ENCODE measurements at regions not wholly inside any gene's neighbourhood (a gene's known extent, or its start where the extent isn't known, plus 50 kb on each side); places are given as distances from the start of the nearest gene placed in this dataset.

DNA sequence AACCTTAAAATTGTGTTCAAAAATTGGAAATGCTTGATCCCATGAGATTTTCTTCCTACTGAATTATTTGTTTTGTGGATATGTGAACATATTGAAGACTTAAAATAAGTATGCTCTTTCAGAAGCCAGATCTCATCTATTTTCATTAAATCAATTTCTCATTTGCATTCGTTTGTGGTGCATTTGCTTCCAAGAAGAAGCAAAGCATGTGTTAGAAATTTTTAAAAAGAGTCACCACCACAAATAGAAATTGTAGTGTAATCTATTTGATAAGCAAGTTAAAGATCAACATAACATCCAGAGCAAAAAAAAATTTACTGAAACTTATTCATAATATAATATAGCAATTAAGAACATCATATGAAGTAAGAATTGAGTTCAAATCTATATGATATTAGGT lies 300.9 kb upstream of the SYT4 start:
- DNase-seq: no peak

GRCh38 chr18:43578706-43579105 lies 301.4 kb upstream of the SYT4 start:
- no peak for DNase-seq

GRCh38 chr18:43581936-43582519 lies 304.7 kb upstream of the SYT4 start:
- no peak for DNase-seq

- DNase-seq: peak; percentile 59
Measured at GRCh38 chr18:43587538-43588153, 310.4 kb upstream of the SYT4 start.

DNA sequence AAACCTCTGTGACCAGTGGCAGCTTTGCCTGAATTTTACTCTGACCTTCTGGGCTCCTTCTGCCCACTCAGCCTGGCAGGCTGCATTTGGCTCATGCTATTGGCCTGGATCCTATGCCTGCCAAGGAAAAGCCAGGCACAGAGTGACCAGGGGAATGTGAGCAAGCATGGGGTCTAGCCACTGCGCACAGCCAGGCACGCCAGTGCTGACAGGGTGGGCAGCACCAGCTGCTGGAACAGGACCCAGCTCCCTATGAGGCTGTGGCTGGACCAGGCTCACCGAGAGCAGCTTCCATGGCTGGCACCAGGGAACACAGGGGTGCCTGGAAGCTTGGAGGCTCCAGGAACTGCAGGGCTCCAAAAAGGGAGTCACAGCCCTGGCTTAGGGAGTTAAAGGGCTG lies 311.5 kb upstream of the SYT4 start:
- DNase-seq: no peak

- no peak for DNase-seq
Measured at GRCh38 chr18:43589611-43590151, 312.4 kb upstream of the SYT4 start.

DNA sequence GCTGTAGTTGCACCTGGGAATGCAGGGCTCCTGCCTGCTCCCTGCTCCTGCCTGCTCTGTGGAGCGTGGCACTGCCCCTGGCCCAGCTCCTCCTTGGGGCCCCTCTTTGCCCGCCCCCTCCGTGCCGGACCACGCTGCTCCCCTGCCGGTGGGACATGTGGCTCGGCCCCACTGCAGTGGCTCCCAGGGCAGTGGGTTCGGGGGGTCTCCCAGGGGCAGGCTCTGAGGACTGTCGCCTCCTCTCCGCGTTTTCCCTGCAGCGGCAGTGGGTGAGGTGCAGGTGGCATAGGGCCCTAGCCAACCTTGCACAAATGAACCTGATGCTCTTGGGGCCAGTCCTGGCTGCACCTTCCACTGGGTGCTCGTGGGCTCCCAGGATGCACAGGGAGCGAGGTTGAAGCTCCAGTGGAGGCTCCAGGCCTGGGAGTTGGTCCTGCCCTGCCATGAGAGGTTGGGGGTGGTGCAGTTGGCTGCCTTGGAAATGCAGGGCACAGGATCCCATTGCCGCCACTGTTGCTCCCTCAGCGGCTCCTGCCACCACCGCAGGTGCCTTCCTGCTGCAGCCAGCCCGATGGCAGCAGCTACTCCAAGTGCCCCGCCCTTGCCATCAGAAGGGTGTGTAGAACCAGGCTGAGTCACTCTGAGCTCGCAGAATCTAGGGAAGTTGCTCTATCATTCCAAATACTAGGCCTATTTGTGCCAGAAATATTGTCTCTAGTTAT lies 313.1 kb upstream of the SYT4 start:
- no peak for DNase-seq

- DNase-seq: no peak
Measured at GRCh38 chr18:43592269-43592668, 315.0 kb upstream of the SYT4 start.

DNA sequence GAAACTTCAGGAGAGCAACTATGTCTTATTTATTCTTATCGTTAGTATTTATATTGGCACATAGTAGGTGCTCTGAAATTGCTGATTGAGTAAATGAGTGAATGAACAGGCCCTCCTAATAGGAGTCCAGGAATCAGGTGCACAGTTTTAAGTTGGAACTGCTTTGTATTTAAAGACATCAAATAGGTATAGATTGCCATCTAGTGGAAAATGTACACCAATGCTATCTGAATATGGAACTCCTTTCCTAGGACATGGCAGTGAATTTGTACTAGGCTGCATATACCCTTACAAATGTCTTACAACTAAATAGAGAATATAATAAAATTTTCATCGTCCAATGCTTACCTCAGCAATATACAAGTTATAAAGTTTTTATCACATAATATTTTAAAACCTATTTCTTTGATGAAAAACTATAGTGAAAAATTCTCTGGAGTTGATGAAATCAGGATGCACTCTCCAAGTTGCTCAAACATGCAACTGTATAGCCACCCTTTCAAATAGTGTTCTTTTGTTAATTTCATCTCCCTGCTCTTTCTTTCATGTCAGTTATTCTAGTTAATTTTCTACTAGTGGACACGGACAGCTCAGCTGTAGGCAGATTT lies 318.9 kb upstream of the SYT4 start:
- peak; percentile 73 for DNase-seq

- DNase-seq: no peak
Measured at GRCh38 chr18:43601432-43601831, 324.1 kb upstream of the SYT4 start.

- DNase-seq: no peak
Measured at GRCh38 chr18:43605224-43605623, 327.9 kb upstream of the SYT4 start.

DNA sequence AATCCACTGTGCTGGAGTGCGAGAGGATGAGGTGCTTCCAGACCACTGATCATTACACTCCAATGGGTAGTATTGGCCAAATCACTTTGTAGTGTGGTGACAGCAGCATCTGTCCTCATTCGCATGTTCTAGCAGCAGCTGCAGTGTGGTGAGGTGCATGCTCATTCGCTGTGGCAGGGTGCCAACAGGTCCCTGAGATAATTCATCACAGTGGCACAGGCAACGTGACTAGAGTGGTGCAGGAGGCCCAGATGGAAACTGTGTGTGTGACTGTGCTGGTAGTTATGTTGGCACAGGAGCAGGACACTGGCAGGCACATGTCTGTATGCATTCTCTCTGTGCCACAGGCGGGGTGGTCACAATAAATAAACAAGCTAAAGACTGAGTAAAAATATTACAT lies 329.5 kb upstream of the SYT4 start:
- peak; percentile 97 for DNase-seq

DNA sequence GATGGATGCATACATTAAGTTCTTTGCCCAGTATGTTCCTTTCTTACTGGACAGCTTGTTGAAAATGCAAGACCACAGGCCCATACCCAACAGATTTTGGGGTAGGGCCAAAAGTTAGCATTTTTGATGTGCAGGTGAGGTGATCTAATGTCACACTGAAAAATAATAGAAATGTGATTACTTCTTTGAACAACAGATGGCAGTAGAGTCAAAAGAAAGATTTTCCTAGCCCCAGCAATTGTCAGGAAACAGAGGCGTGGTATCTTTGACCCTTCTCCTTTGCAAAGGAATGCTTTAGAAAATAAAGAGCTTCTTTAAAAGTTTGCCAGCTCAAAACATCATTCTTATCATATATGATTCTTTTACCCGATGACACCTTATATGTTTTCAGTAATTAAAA lies 343.6 kb upstream of the SYT4 start:
- DNase-seq: peak; percentile 51

GRCh38 chr18:43622024-43622423 lies 344.7 kb upstream of the SYT4 start:
- DNase-seq: no peak

DNA sequence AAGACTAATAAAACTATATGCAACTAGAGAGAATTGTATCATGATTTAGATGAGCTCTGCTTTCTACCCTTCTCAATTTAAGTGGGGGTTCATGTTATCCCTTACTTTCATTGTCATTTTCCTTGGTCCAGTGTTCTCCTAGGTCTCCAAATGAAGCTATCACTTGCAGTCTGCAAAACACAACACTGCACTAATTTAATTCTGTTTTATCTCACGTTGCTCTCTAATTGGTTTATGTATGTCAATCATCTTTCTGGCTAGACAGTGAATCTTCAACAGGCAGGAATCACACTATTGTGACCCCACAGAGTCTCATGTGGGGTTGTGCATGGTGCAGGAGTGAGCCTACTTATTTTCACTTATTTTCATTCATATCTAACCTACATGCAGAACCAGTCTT lies 348.3 kb upstream of the SYT4 start:
- no peak for DNase-seq

GRCh38 chr18:43627848-43628530 lies 350.7 kb upstream of the SYT4 start:
- DNase-seq: no peak

DNA sequence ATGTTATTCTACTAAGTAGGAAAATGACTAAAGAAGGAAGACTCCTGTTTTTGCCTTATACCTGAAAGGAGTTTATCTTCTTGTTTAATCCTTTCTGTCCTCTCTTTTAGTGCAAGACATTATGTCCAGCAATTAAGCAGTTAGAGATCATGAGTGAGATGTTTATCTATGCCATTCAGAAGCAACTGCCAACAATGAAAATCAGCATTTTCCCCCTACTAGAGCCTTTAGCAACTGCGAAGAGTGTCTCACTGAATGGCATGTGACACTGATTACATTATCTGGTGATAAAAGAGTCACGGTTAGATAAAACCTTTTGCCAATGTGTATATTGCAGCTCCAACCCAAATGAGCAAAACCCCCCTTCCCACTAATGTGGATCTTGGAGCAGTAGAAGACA lies 357.7 kb upstream of the SYT4 start:
- DNase-seq: no peak

GRCh38 chr18:43635397-43635796 lies 358.1 kb upstream of the SYT4 start:
- peak; percentile 27 for DNase-seq

DNA sequence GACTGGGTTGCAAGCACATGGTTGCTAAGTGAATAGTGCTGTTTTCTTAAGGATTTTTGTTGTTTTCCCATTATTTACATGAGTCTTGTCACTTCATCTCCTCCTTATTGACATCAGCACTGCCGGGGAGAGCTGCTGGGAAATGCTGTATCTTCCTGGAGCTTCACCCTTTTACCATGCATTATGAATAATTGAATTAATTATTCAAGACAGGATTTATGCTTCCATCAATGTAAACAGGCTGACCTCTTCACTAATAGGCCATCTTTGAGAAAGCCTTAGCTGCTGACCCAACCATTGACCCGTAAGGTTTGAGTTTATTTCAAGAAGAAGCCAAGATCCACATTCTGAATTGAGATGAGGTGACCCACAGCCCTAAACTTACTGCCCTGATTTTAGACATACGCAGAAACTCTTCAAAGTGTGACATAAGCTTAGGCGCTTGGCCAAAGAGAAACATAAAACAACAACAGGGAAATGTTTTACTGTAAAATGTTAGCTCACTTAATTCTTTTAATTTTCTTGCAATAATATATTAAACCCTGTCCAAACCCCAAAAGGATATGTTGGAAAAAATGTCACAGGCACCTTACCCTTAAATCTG lies 365.5 kb upstream of the SYT4 start:
- no peak for DNase-seq

DNA sequence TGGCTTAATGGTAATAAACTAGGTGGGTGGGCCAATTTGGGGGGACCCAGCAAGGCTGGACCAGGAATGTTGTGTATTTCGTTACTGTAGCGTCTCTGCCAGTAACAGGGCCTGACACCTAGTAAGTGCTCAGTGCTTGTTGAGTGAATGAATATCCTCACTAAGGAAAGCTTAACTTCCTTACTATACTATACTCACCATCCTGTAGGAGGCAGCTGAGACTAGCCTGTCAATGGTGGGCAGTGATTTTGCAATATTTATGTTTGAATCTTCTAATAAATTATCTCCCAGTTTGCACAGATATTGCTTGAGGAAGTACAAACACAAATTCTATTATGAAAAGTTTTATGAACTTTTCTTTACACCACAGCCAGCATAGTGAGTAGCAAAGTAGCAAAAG lies 370.7 kb upstream of the SYT4 start:
- no peak for DNase-seq

GRCh38 chr18:43649649-43650357 lies 372.5 kb upstream of the SYT4 start:
- DNase-seq: no peak

DNA sequence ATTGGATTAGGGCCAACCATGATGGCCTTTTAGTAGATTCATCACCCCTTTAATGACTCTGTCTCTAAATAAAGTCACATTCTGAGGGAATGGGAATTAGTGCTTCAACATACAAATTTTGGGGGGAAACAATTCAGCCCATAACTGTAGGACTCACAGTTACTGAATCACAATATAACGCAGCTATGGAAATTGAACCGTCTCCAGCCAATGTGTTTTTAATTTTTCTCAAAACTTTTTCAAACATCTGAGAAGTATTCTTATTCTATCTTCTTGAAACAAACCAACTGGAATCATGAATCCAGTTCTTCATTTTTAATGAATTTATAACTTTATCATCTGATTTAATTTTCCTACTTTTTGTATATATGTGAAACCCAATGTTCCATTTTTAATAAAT lies 373.1 kb upstream of the SYT4 start:
- no peak for DNase-seq
